ENCODE measurements at regions not wholly inside any gene's neighbourhood (a gene's known extent, or its start where the extent isn't known, plus 50 kb on each side); places are given as distances from the start of the nearest gene placed in this dataset.

DNA sequence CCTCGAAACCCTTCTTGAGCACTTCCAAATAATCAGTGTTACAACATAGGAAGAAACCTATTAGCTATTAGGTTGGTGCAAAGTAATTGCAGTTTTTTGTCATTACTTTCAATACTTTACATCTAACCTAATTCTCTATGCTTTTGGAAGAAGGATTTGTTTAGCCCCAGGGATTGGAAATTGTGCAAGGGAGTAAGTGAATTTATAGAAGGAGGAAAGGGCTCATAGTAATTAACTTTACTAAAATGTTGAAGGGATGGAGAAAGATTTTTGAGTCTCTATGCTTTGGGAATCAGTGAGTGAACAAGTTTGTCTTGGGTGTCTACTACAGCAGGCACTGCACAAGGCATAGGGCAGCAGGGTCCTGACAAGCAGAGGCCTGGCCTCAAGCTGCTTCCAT lies 261.1 kb downstream of the EN1 start:
- no peaks in the 10 kb centered on the region for H3K9me3 ChIP-seq (ENCODE audit: low read depth)
- WGBS (ENCODE audit: low lambda C conversion rate, missing lambda C conversion rate) = 100% methylated on average over 1 of the region's 1 CpG
- H3K4me3 ChIP-seq = no peak overlapping the region
- H3K4me2 ChIP-seq = no peak overlapping the region
- H3K27ac ChIP-seq = no peak overlapping the region
- TF ChIP-seq EZH2 (IDR thresholded peaks at IDR 0.05; ENCODE audit: borderline replicate concordance) = no peak
- TF ChIP-seq, protein P1, sequence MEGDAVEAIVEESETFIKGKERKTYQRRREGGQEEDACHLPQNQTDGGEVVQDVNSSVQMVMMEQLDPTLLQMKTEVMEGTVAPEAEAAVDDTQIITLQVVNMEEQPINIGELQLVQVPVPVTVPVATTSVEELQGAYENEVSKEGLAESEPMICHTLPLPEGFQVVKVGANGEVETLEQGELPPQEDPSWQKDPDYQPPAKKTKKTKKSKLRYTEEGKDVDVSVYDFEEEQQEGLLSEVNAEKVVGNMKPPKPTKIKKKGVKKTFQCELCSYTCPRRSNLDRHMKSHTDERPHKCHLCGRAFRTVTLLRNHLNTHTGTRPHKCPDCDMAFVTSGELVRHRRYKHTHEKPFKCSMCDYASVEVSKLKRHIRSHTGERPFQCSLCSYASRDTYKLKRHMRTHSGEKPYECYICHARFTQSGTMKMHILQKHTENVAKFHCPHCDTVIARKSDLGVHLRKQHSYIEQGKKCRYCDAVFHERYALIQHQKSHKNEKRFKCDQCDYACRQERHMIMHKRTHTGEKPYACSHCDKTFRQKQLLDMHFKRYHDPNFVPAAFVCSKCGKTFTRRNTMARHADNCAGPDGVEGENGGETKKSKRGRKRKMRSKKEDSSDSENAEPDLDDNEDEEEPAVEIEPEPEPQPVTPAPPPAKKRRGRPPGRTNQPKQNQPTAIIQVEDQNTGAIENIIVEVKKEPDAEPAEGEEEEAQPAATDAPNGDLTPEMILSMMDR (IDR thresholded peaks at IDR 0.05; ENCODE audit: poor library complexity) = no peak
- no peak for TF ChIP-seq EZH2phosphoT487 (IDR thresholded peaks at IDR 0.05; ENCODE audit: low read depth, severe bottlenecking, unreplicated experiment)
- no peaks in the 10 kb centered on the region for H3K9me2 ChIP-seq (replicated peaks; ENCODE audit: insufficient read depth)
- no peaks in the 10 kb centered on the region for H3K36me3 ChIP-seq (replicated peaks; ENCODE audit: insufficient read depth, low read depth)
- H3K4me1 ChIP-seq (ENCODE audit: insufficient read depth) = no peaks in the 10 kb centered on the region
- H3K79me2 ChIP-seq = no peaks in the 10 kb centered on the region
- DNase-seq (ENCODE audit: low spot score) = no peak
- no peaks in the 10 kb centered on the region for H4K20me1 ChIP-seq (ENCODE audit: insufficient read depth, poor library complexity, severe bottlenecking)
- no peak overlapping the region for H2AFZ ChIP-seq
- H3K27me3 ChIP-seq = peaks cover 5% of the 10 kb centered on the region

DNA sequence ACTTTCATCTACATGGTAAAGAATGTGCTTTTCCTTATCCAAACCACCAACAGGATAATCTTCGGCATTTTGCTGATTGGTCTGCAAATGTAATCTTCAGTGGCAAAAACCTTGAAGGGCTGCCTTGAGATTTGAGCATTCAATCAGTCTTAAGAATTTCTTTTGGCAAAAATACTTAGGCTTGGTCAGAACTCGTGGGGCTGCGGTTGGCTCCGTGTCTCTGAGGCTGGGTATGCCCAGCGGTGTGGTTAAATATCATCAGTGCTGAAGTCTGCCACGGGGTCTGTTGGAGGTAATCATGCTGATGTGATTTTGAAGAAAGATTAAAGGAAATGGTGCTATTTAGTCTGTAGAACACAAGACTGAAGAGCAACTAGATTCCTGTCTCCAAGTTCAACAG lies 262.6 kb downstream of the EN1 start:
- Histone ChIP-seq H2AFZ (no peak overlapping the region), H3K9me3 (ENCODE audit: low read depth) (no peaks in the 10 kb centered on the region), H3K4me2 (no peak overlapping the region), H3K27ac (no peak overlapping the region), H4K20me1 (ENCODE audit: insufficient read depth, poor library complexity, severe bottlenecking) (no peaks in the 10 kb centered on the region), H3K27me3 (peaks cover 16% of the 10 kb centered on the region), H3K4me3 (no peak overlapping the region), H3K36me3 (replicated peaks; ENCODE audit: insufficient read depth, low read depth) (no peaks in the 10 kb centered on the region), H3K4me1 (ENCODE audit: insufficient read depth) (no peaks in the 10 kb centered on the region), H3K79me2 (no peaks in the 10 kb centered on the region), H3K9me2 (replicated peaks; ENCODE audit: insufficient read depth) (no peaks in the 10 kb centered on the region)
- WGBS (ENCODE audit: low lambda C conversion rate, missing lambda C conversion rate) = 51% methylated on average over 6 of the region's 6 CpGs
- TF ChIP-seq, protein P1 (IDR thresholded peaks at IDR 0.05; ENCODE audit: poor library complexity) = no peak
- TF ChIP-seq EZH2 (IDR thresholded peaks at IDR 0.05; ENCODE audit: borderline replicate concordance) = no peak
- no peak for TF ChIP-seq EZH2phosphoT487 (IDR thresholded peaks at IDR 0.05; ENCODE audit: low read depth, severe bottlenecking, unreplicated experiment)
- DNase-seq (ENCODE audit: low spot score) = no peak

DNA sequence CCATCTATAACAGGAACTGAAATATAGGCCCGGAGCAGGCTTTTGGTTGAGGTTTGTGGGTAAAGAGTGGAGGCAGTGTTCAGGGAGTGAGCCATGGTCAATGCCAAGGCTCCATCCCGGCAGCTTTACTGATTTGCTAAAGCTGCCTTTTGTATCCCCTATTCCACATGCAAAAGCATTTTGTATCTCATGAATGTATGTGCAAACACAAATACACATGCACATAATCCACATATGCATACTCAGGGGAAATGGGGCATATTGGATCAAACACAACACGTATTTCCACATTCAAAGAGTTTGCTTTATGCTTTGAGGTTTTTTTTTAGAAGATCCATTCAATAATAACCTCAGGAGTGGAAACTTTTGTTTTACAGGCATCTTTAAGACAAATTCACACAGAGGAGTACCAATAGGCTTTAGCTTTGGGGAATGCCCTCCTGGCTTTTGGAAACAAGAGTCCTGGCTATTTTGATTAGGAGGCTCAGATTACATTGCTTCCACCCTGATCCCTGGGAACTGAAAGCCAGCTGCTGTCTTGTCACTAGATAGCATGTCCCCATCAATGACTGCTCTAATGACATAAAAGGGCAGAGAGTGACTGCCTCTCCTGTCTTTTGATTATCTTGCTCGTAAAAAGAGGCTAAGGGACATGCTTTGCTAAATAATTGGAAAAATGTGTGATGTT lies 263.2 kb downstream of the EN1 start:
- no peak overlapping the region for H3K27ac ChIP-seq
- 63% methylated on average over 4 of the region's 4 CpGs for WGBS (ENCODE audit: low lambda C conversion rate, missing lambda C conversion rate)
- no peak overlapping the region for H3K4me3 ChIP-seq
- H3K9me2 ChIP-seq (replicated peaks; ENCODE audit: insufficient read depth) = no peaks in the 10 kb centered on the region
- no peaks in the 10 kb centered on the region for H3K4me1 ChIP-seq (ENCODE audit: insufficient read depth)
- DNase-seq (ENCODE audit: low spot score) = no peak
- no peak overlapping the region for H3K4me2 ChIP-seq
- H4K20me1 ChIP-seq (ENCODE audit: insufficient read depth, poor library complexity, severe bottlenecking) = no peaks in the 10 kb centered on the region
- no peak for TF ChIP-seq EZH2phosphoT487 (IDR thresholded peaks at IDR 0.05; ENCODE audit: low read depth, severe bottlenecking, unreplicated experiment)
- TF ChIP-seq, protein P1 (IDR thresholded peaks at IDR 0.05; ENCODE audit: poor library complexity) = no peak
- no peak for TF ChIP-seq EZH2 (IDR thresholded peaks at IDR 0.05; ENCODE audit: borderline replicate concordance)
- H3K36me3 ChIP-seq (replicated peaks; ENCODE audit: insufficient read depth, low read depth) = no peaks in the 10 kb centered on the region
- H3K27me3 ChIP-seq = peaks cover 16% of the 10 kb centered on the region
- H3K9me3 ChIP-seq (ENCODE audit: low read depth) = no peaks in the 10 kb centered on the region
- no peak overlapping the region for H2AFZ ChIP-seq
- H3K79me2 ChIP-seq = no peaks in the 10 kb centered on the region

Measured in hepatocyte (in vitro differentiated cells).